HTR-8/SVneo (cell line): ENCODE measurements at regions not wholly inside any gene's neighbourhood (a gene's known extent, or its start where the extent isn't known, plus 50 kb on each side); places are given as distances from the start of the nearest gene placed in this dataset.

Source experiments
- DNase-seq: peaks from one replicate; pipeline ENCODE4 v3.0.0; 2011; ENCODE audit warnings: low spot score, mixed read lengths; ENCODE audit not compliant: insufficient read length
- FAIRE-seq: peaks from 2 replicates; lab custom pipeline; 2011; peaks lifted over from hg19 to GRCh38; lab: Jason Lieb, UNC

GRCh38 chr6:22003287-22003686 lies 293.5 kb downstream of the PRL start:
- no peak for DNase-seq
- FAIRE-seq = no peak

- DNase-seq (no peak), FAIRE-seq (no peak)
Measured at GRCh38 chr6:22006795-22007194, 290.0 kb downstream of the PRL start.

- DNase-seq = no peak
Measured at GRCh38 chr6:22007469-22007868, 289.4 kb downstream of the PRL start.

GRCh38 chr6:22008248-22008836 lies 288.5 kb downstream of the PRL start:
- DNase-seq = no peak
- FAIRE-seq = no peak

More at GRCh38 chr6:22007469-22007868, 289.4 kb downstream of the PRL start:
- no peak for FAIRE-seq

- DNase-seq (no peak), FAIRE-seq (no peak)
Measured at GRCh38 chr6:22010102-22010501, 286.7 kb downstream of the PRL start.

GRCh38 chr6:22015216-22015615 lies 281.6 kb downstream of the PRL start:
- FAIRE-seq (no peak), DNase-seq (no peak)

- no peak for FAIRE-seq
Measured at GRCh38 chr6:22015944-22016343, 280.9 kb downstream of the PRL start.

GRCh38 chr6:22017272-22017671 lies 279.6 kb downstream of the PRL start:
- DNase-seq (no peak), FAIRE-seq (no peak)

More at GRCh38 chr6:22015944-22016343, 280.9 kb downstream of the PRL start:
- DNase-seq = no peak

- FAIRE-seq (no peak), DNase-seq (no peak)
Measured at GRCh38 chr6:22017766-22018165, 279.1 kb downstream of the PRL start.

GRCh38 chr6:22019857-22020256 lies 277.0 kb downstream of the PRL start:
- FAIRE-seq (no peak), DNase-seq (no peak)

- FAIRE-seq (no peak), DNase-seq (no peak)
Measured at GRCh38 chr6:22020299-22021003, 276.4 kb downstream of the PRL start.

GRCh38 chr6:22021966-22022365 lies 274.9 kb downstream of the PRL start:
- FAIRE-seq (no peak), DNase-seq (no peak)

- no peak for FAIRE-seq
Measured at GRCh38 chr6:22023937-22024336, 272.9 kb downstream of the PRL start.

GRCh38 chr6:22024973-22025467 lies 271.8 kb downstream of the PRL start:
- no peak for FAIRE-seq
- no peak for DNase-seq

More at GRCh38 chr6:22023937-22024336, 272.9 kb downstream of the PRL start:
- no peak for DNase-seq

- no peak for FAIRE-seq
- no peak for DNase-seq
Measured at GRCh38 chr6:22025468-22026163, 271.2 kb downstream of the PRL start.

- no peak for FAIRE-seq
- DNase-seq = no peak
Measured at GRCh38 chr6:22026164-22026678, 270.6 kb downstream of the PRL start.

- FAIRE-seq = no peak
- no peak for DNase-seq
Measured at GRCh38 chr6:22027040-22027725, 269.7 kb downstream of the PRL start.

GRCh38 chr6:22028403-22029090 lies 268.3 kb downstream of the PRL start:
- DNase-seq = no peak
- FAIRE-seq = no peak

- no peak for DNase-seq
- FAIRE-seq = no peak
Measured at GRCh38 chr6:22029171-22029570, 267.7 kb downstream of the PRL start.
